VCaP (cell line): ENCODE measurements at regions not wholly inside any gene's neighbourhood (a gene's known extent, or its start where the extent isn't known, plus 50 kb on each side); places are given as distances from the start of the nearest gene placed in this dataset.

ENCODE experiments used
- H3K27ac ChIP-seq: fragments of 450-650 bp; 2 replicates; pipeline ENCODE4 v1.5.1; 2017
- TF ChIP-seq, protein P1 (sequence below): fragments of 450-650 bp; conservative IDR thresholded peaks from 2 replicates; pipeline ENCODE4 v1.5.1; 2017; ENCODE audit warnings: mild to moderate bottlenecking, moderate library complexity

DNA sequence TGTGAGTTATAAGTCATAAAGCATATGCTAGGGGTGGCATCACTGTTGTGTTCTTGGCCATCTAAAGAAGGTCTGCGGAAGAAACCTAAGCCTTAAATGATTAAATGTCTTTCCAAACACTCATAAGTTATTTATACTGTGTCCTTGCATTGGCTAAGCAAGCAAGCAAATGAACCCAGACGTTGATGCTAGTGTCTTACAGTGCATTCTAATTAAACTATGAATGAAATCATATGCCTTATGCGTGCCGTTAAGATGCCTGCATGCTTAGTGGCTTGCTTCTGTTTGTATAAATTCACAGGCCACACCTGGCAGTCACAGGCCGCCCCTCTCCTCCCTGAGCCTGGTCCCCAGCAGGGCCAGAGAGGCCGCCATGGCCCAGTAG is 49.9 kb downstream of the RIN2 start:
- TF ChIP-seq, protein P1, sequence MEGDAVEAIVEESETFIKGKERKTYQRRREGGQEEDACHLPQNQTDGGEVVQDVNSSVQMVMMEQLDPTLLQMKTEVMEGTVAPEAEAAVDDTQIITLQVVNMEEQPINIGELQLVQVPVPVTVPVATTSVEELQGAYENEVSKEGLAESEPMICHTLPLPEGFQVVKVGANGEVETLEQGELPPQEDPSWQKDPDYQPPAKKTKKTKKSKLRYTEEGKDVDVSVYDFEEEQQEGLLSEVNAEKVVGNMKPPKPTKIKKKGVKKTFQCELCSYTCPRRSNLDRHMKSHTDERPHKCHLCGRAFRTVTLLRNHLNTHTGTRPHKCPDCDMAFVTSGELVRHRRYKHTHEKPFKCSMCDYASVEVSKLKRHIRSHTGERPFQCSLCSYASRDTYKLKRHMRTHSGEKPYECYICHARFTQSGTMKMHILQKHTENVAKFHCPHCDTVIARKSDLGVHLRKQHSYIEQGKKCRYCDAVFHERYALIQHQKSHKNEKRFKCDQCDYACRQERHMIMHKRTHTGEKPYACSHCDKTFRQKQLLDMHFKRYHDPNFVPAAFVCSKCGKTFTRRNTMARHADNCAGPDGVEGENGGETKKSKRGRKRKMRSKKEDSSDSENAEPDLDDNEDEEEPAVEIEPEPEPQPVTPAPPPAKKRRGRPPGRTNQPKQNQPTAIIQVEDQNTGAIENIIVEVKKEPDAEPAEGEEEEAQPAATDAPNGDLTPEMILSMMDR, result no peak
- H3K27ac ChIP-seq, result peak overlapping the region; percentile 90

DNA sequence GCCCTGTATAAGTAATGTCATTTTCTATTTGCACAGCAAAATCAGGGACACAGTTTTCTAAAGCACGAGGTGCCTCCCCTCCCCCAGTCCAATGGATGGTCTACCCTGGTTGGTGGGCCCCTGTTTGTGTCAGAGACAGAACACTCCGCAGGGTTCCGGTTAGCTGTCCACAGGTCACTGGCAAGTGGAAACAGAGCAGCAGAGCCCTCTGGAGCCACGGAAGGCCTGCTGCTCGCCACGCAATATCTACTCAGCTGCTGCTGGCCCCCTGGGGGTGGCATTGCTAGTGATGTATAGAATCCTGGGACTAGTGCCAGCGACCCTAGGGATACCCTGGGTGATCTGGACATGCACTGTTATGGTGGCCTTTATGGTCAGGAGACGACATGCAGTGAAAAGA is 50.4 kb downstream of the RIN2 start:
- TF ChIP-seq, protein P1, result no peak
- peak overlapping the region; percentile 90 for H3K27ac ChIP-seq

DNA sequence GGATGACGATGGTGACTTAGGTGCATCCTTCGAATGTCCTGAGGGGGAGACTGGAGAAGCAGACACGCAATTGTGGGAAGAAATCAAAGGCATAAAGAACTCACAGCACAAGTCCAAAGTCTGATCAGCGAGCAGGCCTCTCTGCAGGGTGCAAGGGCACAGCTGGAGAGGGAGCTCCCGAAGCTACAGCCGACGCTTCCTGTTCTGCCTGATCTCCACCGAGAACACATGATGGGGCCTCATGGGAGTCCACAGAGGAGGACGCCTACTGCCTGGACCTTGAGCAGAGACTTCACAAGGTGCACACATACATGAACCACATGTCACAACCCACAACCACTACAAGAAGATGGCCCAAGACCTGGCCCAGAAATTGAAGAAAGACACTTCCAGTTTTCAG is 51.4 kb downstream of the RIN2 start:
- TF ChIP-seq, protein P1, result no peak
- H3K27ac ChIP-seq, result no peak overlapping the region

DNA sequence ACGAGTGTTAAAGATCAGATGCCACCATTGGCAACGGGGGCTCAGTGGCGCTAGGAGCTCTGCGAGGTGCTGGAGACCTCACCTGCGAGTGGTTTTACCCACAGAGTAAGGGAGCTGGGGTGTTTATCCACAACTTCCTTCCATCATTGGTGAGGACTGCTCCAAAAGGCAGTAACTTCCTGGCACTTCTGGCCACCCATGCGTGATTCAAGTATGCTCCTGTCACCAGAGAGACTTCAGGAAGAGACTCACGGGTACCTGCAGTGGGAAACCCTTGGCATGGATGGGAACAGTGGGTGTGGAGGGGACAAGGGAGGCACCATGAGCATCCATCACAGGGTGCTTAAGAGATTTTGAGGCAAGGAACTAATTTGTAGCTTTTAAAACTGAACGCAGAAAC is 53.2 kb downstream of the RIN2 start:
- no peak overlapping the region for H3K27ac ChIP-seq
- TF ChIP-seq, protein P1, result no peak

DNA sequence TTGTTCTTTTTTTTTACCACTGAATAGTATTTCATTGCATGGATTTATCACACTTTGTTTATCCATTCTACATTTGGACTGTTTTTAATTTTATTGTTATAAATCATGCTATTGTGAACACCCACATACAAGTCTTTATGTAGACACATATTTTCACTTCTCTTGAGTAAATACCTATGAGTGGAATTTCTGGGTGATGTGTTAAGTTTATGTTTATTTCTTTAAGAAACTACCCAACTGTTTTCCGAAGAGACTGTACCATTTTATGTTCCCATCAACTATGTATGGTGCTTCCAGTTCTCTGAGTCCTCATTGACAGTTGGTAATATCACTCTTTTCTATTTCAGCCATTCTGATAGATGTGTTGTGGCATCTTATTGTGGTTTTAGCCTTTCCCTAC is 54.0 kb downstream of the RIN2 start:
- TF ChIP-seq, protein P1, result no peak
- no peak overlapping the region for H3K27ac ChIP-seq

DNA sequence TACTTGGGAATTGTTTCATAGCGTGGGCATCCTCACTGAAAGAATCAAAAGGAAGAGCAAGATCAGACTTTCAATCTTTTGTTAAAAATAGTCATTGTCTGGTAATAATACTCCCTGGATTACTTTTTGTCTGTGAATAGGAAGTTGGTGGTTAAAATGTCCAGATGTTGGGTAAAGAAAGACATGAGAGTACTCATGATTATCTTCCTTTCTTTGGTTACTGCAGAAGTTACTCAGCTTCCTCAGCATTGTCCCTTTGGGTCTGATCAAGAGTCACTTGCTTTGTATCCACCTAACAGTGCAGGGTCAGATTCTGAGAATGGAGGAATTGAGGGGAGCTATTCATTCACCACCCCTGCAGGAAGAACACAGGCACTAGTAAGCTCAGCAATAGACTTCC is 54.6 kb downstream of the RIN2 start:
- TF ChIP-seq, protein P1, result no peak
- H3K27ac ChIP-seq, result no peak overlapping the region

DNA sequence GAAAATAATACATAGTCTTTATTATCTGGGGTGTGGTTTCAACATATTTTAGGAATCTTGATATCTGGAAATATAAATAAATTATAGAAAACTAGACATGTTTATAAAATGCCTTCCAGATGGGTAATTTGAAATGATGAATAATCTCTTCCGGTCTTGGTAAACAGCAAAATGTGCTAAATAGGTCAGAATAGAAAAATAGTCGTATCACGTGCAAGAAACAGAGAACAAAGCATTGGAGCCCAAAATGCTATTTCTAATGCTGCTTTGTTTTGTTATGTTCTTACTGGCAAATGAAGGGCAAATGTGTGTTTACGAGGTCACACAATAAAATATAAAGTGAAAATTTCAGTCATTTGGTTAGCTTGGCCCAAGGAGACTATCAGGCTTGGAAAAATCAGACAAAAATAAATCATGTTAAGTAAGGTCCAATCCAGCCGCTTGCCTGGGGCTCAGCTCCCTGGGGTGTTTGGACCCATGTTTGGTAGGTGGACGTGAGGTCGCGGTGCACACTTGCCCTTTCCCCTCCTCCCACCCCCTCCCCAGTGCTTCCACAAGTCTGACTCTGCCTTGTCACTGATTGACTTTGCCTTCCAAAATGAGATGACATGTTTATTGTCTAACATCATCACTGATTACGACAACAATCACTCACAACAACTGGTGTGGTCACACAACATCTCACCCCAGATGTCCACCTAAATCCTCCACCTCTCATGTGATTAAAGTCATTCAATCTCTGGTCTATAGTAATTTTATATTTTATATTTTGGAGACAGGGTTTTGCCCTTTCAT is 56.0 kb downstream of the RIN2 start:
- TF ChIP-seq, protein P1, result no peak
- H3K27ac ChIP-seq, result no peak overlapping the region
